ENCODE measurements at regions not wholly inside any gene's neighbourhood (a gene's known extent, or its start where the extent isn't known, plus 50 kb on each side); places are given as distances from the start of the nearest gene placed in this dataset.

GRCh38 chr10:132479024-132479602 is 58.5 kb upstream of the INPP5A start:
- Histone ChIP-seq H3K36me3 (no peaks in the 10 kb centered on the region), H3K27ac (no peak overlapping the region), H3K27me3 (no peaks in the 10 kb centered on the region), H3K4me3 (no peak overlapping the region), H3K4me1 (peaks cover 7 to 56% (median 16%) of the 10 kb centered on the region in 3 donors), H3K9me3 (no peaks in the 10 kb centered on the region)
- TF ChIP-seq POLR2A (IDR thresholded peaks at IDR 0.05): no peak
- TF ChIP-seq CTCF (IDR thresholded peaks at IDR 0.05): no peak
- TF ChIP-seq EP300 (IDR thresholded peaks at IDR 0.05): no peak
- TF ChIP-seq POLR2AphosphoS5 (IDR thresholded peaks at IDR 0.05): no peak
- ATAC-seq: no peak
- 90 to 100% methylated on average over 2 to 4 of the region's 14 CpGs for WGBS, 2 donors (ENCODE audit: low coverage in 1 of 2)

- TF ChIP-seq POLR2A (IDR thresholded peaks at IDR 0.05) (no peak), EP300 (IDR thresholded peaks at IDR 0.05) (no peak), CTCF (IDR thresholded peaks at IDR 0.05) (no peak), POLR2AphosphoS5 (IDR thresholded peaks at IDR 0.05) (no peak)
- WGBS, 2 donors (ENCODE audit: low coverage in 1 of 2): 80 to 83% methylated on average over 4 to 6 of the region's 14 CpGs
- Histone ChIP-seq H3K27me3 (no peaks in the 10 kb centered on the region), H3K4me3 (no peak overlapping the region), H3K9me3 (no peaks in the 10 kb centered on the region), H3K36me3 (no peaks in the 10 kb centered on the region), H3K27ac (peak overlapping the region in 1 of 4 donors; percentile 23), H3K4me1 (peaks cover 7 to 56% (median 16%) of the 10 kb centered on the region in 3 donors)
- ATAC-seq: no peak
These were observed 57.9 kb upstream of the INPP5A start for GRCh38 chr10:132479603-132480221.

GRCh38 chr10:132480356-132480755 is 57.2 kb upstream of the INPP5A start:
- 60 to 84% methylated on average over 2 to 4 of the region's 7 CpGs for WGBS, 2 donors (ENCODE audit: low coverage in 1 of 2)
- H3K27ac ChIP-seq: peak overlapping the region in 3 of 4 donors; percentile 19 to 49 (median 23)
- ATAC-seq: no peak

GRCh38 chr10:132481690-132482089 is 55.9 kb upstream of the INPP5A start:
- H3K4me1 ChIP-seq: peaks cover 7 to 56% (median 16%) of the 10 kb centered on the region in 3 donors
- no peak overlapping the region for H3K4me3 ChIP-seq
- no peaks in the 10 kb centered on the region for H3K9me3 ChIP-seq
- H3K36me3 ChIP-seq: no peaks in the 10 kb centered on the region
- 79 to 81% methylated on average over 3 to 5 of the region's 10 CpGs for WGBS, 2 donors (ENCODE audit: low coverage in 1 of 2)
- peak overlapping the region; percentile 88 to 96 (median 92) for H3K27ac ChIP-seq
- no peaks in the 10 kb centered on the region for H3K27me3 ChIP-seq
- no peak for TF ChIP-seq POLR2A (IDR thresholded peaks at IDR 0.05)
- ATAC-seq: no peak

More at GRCh38 chr10:132480356-132480755, 57.2 kb upstream of the INPP5A start:
- H3K36me3 ChIP-seq: no peaks in the 10 kb centered on the region
- H3K4me1 ChIP-seq: peaks cover 7 to 56% (median 16%) of the 10 kb centered on the region in 3 donors
- H3K27me3 ChIP-seq: no peaks in the 10 kb centered on the region
- TF ChIP-seq EP300 (IDR thresholded peaks at IDR 0.05): no peak
- TF ChIP-seq CTCF (IDR thresholded peaks at IDR 0.05): no peak
- TF ChIP-seq POLR2AphosphoS5 (IDR thresholded peaks at IDR 0.05): no peak
- TF ChIP-seq POLR2A (IDR thresholded peaks at IDR 0.05): no peak
- H3K9me3 ChIP-seq: no peaks in the 10 kb centered on the region
- no peak overlapping the region for H3K4me3 ChIP-seq

- TF ChIP-seq CTCF (IDR thresholded peaks at IDR 0.05) (no peak), EP300 (IDR thresholded peaks at IDR 0.05) (peak; percentile 91), POLR2AphosphoS5 (IDR thresholded peaks at IDR 0.05) (peak; percentile 94)
- ATAC-seq: peak; percentile 94
- WGBS, 2 donors (ENCODE audit: low coverage in 1 of 2): 31% methylated on average over 14 of the region's 14 CpGs
- no peaks in the 10 kb centered on the region for H3K27me3 ChIP-seq
- peak overlapping the region; percentile 88 to 96 (median 92) for H3K27ac ChIP-seq
- peaks cover 7 to 55% (median 16%) of the 10 kb centered on the region in 3 donors for H3K4me1 ChIP-seq
- no peaks in the 10 kb centered on the region for H3K36me3 ChIP-seq
- H3K9me3 ChIP-seq: no peaks in the 10 kb centered on the region
- H3K4me3 ChIP-seq: no peak overlapping the region
These were observed 55.3 kb upstream of the INPP5A start for GRCh38 chr10:132482090-132482800.
